DND-41 (cell line): ENCODE measurements at regions not wholly inside any gene's neighbourhood (a gene's known extent, or its start where the extent isn't known, plus 50 kb on each side); places are given as distances from the start of the nearest gene placed in this dataset.

Experiments used
- ATAC-seq: fragments of 200-7000 bp; cut with Tn5 transposase; 3 replicates; pipeline ENCODE4 v1.9.1; 2021; ENCODE audit warnings: low read depth; ENCODE audit not compliant: insufficient read depth
- DNase-seq: peaks from one replicate; pipeline ENCODE4 v3.0.0-alpha.2; 2020
- H2AFZ ChIP-seq: 2 replicates; pipeline ENCODE4 v1.6.0; 2012; ENCODE audit warnings: low read depth, low read length
- H3K27ac ChIP-seq: 2 replicates; pipeline ENCODE4 v1.5.1; 2012; ENCODE audit warnings: low read length, inconsistent platforms
- H3K27me3 ChIP-seq: fragments of 200-600 bp; sonication (generic); 2 replicates; pipeline ENCODE4 v1.6.0; 2012; ENCODE audit warnings: low read length, mild to moderate bottlenecking, inconsistent platforms; ENCODE audit not compliant: insufficient read depth, poor library complexity
- H3K36me3 ChIP-seq: 2 replicates; pipeline ENCODE4 v1.5.1; 2012; ENCODE audit warnings: low read length, inconsistent platforms; ENCODE audit not compliant: insufficient read depth
- H3K4me1 ChIP-seq: 2 replicates; pipeline ENCODE4 v1.5.1; 2012; ENCODE audit warnings: mild to moderate bottlenecking, low read length; ENCODE audit not compliant: insufficient read depth
- H3K4me2 ChIP-seq: 2 replicates; pipeline ENCODE4 v1.6.0; 2012; ENCODE audit warnings: mild to moderate bottlenecking, moderate library complexity, low read length, inconsistent platforms; ENCODE audit not compliant: insufficient read depth
- H3K4me3 ChIP-seq, 2 experiments: fragments of 200-600 bp in 1 of 2; shearing (Covaris generic) in 1 of 2; 2 replicates each; pipeline ENCODE4 v1.5.1; 2012 to 2016; ENCODE audit warnings: inconsistent platforms in 2 of 2, low read length in 2 of 2, mild to moderate bottlenecking in 2 of 2, low read depth in 1 of 2, moderate library complexity in 1 of 2
- H3K79me2 ChIP-seq: 2 replicates; pipeline ENCODE4 v1.6.0; 2012; ENCODE audit warnings: low read length, inconsistent platforms; ENCODE audit not compliant: insufficient read depth
- H3K9ac ChIP-seq: 2 replicates; pipeline ENCODE4 v1.6.0; 2012; ENCODE audit warnings: low read depth, mild to moderate bottlenecking, inconsistent platforms, low read length, moderate library complexity
- H3K9me3 ChIP-seq: 2 replicates; pipeline ENCODE4 v1.5.1; 2012; ENCODE audit warnings: low read length, moderate library complexity, mild to moderate bottlenecking, inconsistent platforms; ENCODE audit not compliant: insufficient read depth, severe bottlenecking
- H4K20me1 ChIP-seq: 2 replicates; pipeline ENCODE4 v1.6.0; 2012; ENCODE audit warnings: low read length; ENCODE audit not compliant: insufficient read depth
- EZH2 ChIP-seq: IDR thresholded peaks from 3 replicates; pipeline ENCODE4 v1.6.1; 2012; ENCODE audit warnings: borderline replicate concordance, low read depth, mild to moderate bottlenecking, moderate library complexity, low read length, inconsistent platforms; ENCODE audit not compliant: severe bottlenecking
- TF ChIP-seq, protein P1 (sequence below): IDR thresholded peaks from 2 replicates; pipeline ENCODE4 v1.5.1; 2012; ENCODE audit warnings: borderline replicate concordance, low read length, moderate library complexity, mild to moderate bottlenecking; ENCODE audit not compliant: poor library complexity, severe bottlenecking; ENCODE audit errors: extremely low read depth

DNA sequence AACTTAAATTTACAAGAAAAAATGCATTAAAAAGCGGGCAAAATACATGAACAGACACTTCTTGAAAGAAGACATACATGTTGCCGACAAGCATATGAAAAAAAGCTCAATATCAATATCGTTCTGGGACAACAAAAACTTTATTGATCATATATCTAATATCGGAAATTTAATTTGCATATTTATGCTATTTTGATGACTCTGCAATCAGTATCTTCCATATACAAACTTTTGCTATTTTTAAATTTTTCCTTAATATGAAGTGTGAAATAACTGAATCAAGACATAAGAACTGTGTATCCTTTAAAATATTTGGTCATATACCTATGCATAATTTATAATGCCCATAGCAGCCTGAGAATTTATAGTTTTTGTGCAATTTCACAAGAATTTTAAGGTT lies 224.6 kb downstream of the ALX1 start:
- DNase-seq (no peak), ATAC-seq (no peak)
- Histone ChIP-seq H3K4me1 (no peaks in the 10 kb centered on the region), H2AFZ (no peak overlapping the region), H3K27ac (no peak overlapping the region), H3K4me2 (no peak overlapping the region), H3K79me2 (no peaks in the 10 kb centered on the region), H3K36me3 (no peaks in the 10 kb centered on the region), H4K20me1 (no peaks in the 10 kb centered on the region), H3K4me3 (no peak overlapping the region), H3K9me3 (no peaks in the 10 kb centered on the region), H3K9ac (no peak overlapping the region), H3K27me3 (no peaks in the 10 kb centered on the region)
- TF ChIP-seq, protein P1, sequence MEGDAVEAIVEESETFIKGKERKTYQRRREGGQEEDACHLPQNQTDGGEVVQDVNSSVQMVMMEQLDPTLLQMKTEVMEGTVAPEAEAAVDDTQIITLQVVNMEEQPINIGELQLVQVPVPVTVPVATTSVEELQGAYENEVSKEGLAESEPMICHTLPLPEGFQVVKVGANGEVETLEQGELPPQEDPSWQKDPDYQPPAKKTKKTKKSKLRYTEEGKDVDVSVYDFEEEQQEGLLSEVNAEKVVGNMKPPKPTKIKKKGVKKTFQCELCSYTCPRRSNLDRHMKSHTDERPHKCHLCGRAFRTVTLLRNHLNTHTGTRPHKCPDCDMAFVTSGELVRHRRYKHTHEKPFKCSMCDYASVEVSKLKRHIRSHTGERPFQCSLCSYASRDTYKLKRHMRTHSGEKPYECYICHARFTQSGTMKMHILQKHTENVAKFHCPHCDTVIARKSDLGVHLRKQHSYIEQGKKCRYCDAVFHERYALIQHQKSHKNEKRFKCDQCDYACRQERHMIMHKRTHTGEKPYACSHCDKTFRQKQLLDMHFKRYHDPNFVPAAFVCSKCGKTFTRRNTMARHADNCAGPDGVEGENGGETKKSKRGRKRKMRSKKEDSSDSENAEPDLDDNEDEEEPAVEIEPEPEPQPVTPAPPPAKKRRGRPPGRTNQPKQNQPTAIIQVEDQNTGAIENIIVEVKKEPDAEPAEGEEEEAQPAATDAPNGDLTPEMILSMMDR = no peak
- no peak for TF ChIP-seq EZH2

DNA sequence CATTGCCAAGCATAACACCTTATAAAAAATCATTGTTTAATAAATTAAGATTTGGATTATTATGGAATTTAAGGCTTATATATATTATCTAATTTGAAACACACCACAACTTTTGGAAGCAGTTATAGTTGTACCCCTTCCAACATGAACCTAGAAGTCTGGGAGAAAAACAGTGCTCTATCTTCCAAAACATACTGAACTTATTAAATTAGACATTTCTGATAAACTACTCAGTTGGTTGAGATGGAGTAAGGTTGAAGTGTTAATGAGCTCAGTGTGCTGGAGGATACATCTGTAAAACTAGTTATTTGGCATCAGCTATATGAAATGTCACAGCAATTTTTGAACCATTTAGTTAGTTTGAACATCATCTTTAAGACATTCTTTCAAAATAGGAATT lies 227.4 kb downstream of the ALX1 start:
- Histone ChIP-seq H3K36me3 (no peaks in the 10 kb centered on the region), H3K9me3 (no peaks in the 10 kb centered on the region), H3K4me1 (no peaks in the 10 kb centered on the region), H3K27ac (no peak overlapping the region), H3K27me3 (no peaks in the 10 kb centered on the region), H4K20me1 (no peaks in the 10 kb centered on the region), H2AFZ (no peak overlapping the region), H3K79me2 (no peaks in the 10 kb centered on the region), H3K9ac (no peak overlapping the region), H3K4me2 (no peak overlapping the region), H3K4me3 (no peak overlapping the region)
- ATAC-seq = no peak
- no peak for DNase-seq
- TF ChIP-seq EZH2 = no peak
- TF ChIP-seq, protein P1 = no peak

DNA sequence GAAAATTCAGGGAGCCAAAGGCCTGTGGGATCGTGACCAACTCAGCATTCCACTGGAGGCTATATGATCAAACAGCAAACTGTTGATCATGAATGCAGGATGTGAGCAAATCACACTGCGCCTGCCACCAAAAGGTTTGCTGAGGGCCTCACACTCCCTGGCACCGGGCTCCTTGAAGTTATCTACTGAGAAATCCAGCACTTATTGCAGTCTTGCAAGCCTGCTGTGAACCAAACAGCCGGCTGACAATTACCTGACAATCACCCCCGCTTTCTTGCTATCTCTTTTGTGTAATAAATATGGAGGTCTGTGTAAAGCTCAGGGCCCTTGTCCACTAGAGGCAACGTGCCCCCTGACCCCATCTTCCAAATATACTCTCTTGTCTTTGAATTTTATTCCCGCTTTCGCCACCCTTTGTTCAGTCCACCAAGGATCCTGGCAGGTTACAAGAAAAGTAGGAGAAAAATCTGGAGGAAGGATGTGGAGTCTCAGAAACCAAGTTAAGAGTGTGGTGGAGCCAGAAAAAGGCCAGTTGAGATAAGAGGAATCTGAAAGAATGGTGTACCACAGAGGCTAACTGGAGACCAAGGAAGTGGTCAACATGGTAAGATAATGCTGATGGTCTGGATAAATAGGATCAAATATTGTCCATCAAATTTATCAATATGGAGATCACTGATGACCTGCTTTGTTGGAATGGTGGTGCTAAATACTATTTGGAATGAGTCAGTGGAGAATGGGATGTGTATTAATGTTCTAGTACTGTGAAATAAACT lies 229.2 kb downstream of the ALX1 start:
- Histone ChIP-seq H3K79me2 (no peaks in the 10 kb centered on the region), H3K27ac (no peak overlapping the region), H2AFZ (no peak overlapping the region), H3K9ac (no peak overlapping the region), H3K27me3 (no peaks in the 10 kb centered on the region), H3K4me1 (no peaks in the 10 kb centered on the region), H3K9me3 (no peaks in the 10 kb centered on the region), H3K36me3 (no peaks in the 10 kb centered on the region), H3K4me2 (no peak overlapping the region), H4K20me1 (no peaks in the 10 kb centered on the region), H3K4me3 (no peak overlapping the region)
- DNase-seq = no peak
- no peak for TF ChIP-seq EZH2
- TF ChIP-seq, protein P1 = no peak
- no peak for ATAC-seq
